Esophagus muscularis mucosa (tissue), 4 donors: ENCODE measurements at regions not wholly inside any gene's neighbourhood (a gene's known extent, or its start where the extent isn't known, plus 50 kb on each side); places are given as distances from the start of the nearest gene placed in this dataset.

ENCODE experiments used
- DNase-seq: peaks from one replicate; pipeline ENCODE4 v3.0.0-alpha.2; 2017; ENCODE audit errors: extremely low spot score
- H3K27ac ChIP-seq, 4 donors: fragments of 200-600 bp; sonication (generic); replicated peaks in 1 of 4; 1 replicate in 3 of 4; 2 replicates in 1 of 4; pipeline ENCODE4 v1.5.1; 2016 to 2019; ENCODE audit warnings: mild to moderate bottlenecking in 1 of 4
- H3K27me3 ChIP-seq, 4 donors: fragments of 200-600 bp; sonication (generic); one replicate each; pipeline versions ENCODE4 v1.5.1 to v1.6.0; 2016 to 2019
- H3K36me3 ChIP-seq, 4 donors: fragments of 200-600 bp; sonication (generic); one replicate each; pipeline ENCODE4 v1.5.1; 2016 to 2019
- H3K4me1 ChIP-seq, 4 donors: fragments of 200-600 bp; sonication (generic); one replicate each; pipeline ENCODE4 v1.5.1; 2016 to 2019
- H3K4me3 ChIP-seq, 4 donors: fragments of 200-600 bp; sonication (generic); 1 replicate in 2 of 4; 2 replicates in 2 of 4; pipeline ENCODE4 v1.5.1; 2016 to 2019; ENCODE audit warnings: mild to moderate bottlenecking in 4 of 4, moderate library complexity in 1 of 4
- H3K9me3 ChIP-seq, 4 donors: fragments of 200-600 bp; sonication (generic); 1 replicate in 3 of 4; 2 replicates in 1 of 4; pipeline ENCODE4 v1.5.1; 2016 to 2019
- EP300 ChIP-seq: sonication (generic); formaldehyde crosslinking; IDR thresholded peaks from one replicate; pipeline ENCODE4 v1.6.1; 2017; ENCODE audit warnings: antibody characterized with exemption
- POLR2A ChIP-seq: fragments of 450-650 bp; IDR thresholded peaks from one replicate; pipeline ENCODE4 v1.6.1; 2017; ENCODE audit warnings: antibody characterized with exemption, moderate library complexity, mild to moderate bottlenecking, low read depth
- POLR2AphosphoS5 ChIP-seq, 2 donors: sonication (generic); formaldehyde crosslinking; IDR thresholded peaks; one replicate each; pipeline ENCODE4 v1.6.1; 2017; ENCODE audit warnings: antibody characterized with exemption in 2 of 2
- WGBS: methylation state at CpG from one replicate; pipeline ENCODE4 v1.1.5; 2018; 5-methylcytosine and 5-hydroxymethylcytosine counted together
- intact Hi-C: fragments of 100-400 bp; cut with DNase I; formaldehyde crosslinking; loops from one replicate; pipeline ENCODE4 v1.15.1; 2023
- TF ChIP-seq, protein P1 (sequence below), 3 experiments: fragments of 200-600 bp in 2 of 3; fragments of 450-650 bp in 1 of 3; sonication (generic) in 2 of 3; IDR thresholded peaks; one replicate each; pipeline ENCODE4 v1.5.1; 2017 to 2019; ENCODE audit warnings: antibody characterized with exemption in 3 of 3, mild to moderate bottlenecking in 2 of 3, moderate library complexity in 1 of 3

DNA sequence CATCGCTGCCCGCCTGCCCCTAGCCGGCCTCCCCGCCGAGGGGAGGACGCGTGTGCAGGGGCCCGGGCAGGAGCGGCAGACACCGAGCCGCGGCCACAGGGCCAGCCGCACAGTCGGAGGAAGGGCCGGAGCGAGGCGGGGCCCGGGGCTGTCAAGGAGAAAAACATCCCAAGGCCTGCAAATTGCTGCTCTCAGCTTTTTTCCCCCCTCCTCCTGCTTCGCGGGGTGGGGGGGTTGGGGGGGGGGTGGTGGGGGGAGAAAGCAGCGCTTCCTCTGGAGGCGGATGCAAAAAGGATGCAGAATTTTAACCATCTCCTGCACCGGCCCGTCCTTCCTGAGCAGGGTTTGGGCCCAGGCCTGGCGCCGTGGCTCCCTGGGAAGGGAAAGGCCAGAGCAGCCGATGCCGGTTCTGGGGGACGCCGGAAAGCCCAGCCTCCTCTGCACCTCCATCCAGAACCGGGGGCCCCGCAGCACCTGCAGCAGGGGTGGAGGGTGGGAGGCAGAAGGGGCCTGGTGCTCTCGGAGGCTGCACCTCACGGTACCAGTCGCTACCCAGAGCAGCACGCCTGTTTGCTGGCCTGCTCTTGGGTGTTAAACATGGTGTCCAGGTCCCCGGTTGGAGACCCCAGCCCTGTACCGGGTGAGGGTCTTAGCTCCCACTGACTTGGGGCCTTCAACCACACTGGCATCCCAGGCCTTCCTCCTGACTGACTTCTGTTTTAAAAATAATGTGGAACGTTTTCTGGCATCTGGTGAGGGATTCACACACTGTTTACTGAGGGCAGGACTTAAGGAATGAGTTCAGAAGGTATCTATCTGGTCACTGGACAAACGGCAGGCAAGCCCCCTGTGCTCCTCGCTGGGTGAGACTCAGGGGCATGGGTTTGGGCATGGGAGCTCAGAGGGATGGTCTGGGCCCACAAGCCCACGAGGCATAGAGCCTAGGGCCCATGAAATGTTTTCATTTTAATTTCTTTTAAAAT is 77.4 kb upstream of the WNT7B start:
- intact Hi-C loops, result no loop called here
- Histone ChIP-seq H3K4me1 (peaks cover 75 to 93% (median 90%) of the 10 kb centered on the region in 4 donors), H3K36me3 (peaks cover 0 to 8% (median 3%) of the 10 kb centered on the region in 4 donors), H3K27ac (peak overlapping the region; percentile 99 to 100 (median 100)), H3K27me3 (no peaks in the 10 kb centered on the region), H3K4me3 (peak overlapping the region; percentile 84 to 94 (median 88)), H3K9me3 (no peaks in the 10 kb centered on the region)
- no peak for DNase-seq
- WGBS, result 5% methylated on average over 13 of the region's 42 CpGs
- no peak for TF ChIP-seq EP300
- TF ChIP-seq POLR2AphosphoS5 (IDR thresholded peaks at IDR 0.05), result peak; percentile 6 to 73
- TF ChIP-seq POLR2A, result no peak

DNA sequence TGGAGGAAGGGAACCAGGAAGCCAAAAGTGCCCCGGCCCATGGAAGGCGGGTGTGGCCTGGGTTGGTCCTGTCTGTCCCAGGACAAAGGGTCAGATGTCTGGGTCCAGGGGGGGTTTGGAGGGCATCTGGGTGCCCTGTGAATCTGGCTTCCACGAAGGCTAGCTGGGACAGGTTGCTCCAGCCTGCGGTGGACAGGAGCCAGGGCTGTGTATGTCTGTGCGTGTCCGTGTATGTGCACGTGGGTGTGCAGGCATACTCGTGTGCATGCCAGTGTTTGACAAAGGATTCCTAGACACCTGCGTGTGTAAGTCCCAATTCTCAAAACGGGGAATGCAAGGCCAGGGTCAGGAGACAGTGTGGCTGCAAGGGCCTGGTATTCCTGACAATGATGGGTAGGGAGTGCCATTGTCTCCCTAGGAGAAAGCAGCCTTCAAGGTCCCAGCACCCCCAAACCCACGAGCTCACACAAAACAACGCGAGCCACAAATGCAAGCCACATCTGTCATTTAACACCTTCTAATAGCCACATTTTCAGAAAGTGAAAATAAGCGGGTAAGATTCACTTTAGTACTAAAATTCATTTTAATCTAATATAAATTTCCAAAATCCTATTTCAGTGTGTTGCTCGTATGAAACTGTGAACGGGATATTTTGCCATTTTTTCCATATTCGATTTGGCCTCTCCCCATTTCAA is 78.4 kb upstream of the WNT7B start:
- H3K9me3 ChIP-seq, result no peaks in the 10 kb centered on the region
- intact Hi-C loops, result no loop called here
- H3K4me3 ChIP-seq, result peak overlapping the region; percentile 84 to 94 (median 88)
- H3K27ac ChIP-seq, result peak overlapping the region; percentile 99 to 100 (median 100)
- 16% methylated on average over 11 of the region's 17 CpGs for WGBS
- peak; percentile 41 for TF ChIP-seq EP300
- TF ChIP-seq, protein P1, sequence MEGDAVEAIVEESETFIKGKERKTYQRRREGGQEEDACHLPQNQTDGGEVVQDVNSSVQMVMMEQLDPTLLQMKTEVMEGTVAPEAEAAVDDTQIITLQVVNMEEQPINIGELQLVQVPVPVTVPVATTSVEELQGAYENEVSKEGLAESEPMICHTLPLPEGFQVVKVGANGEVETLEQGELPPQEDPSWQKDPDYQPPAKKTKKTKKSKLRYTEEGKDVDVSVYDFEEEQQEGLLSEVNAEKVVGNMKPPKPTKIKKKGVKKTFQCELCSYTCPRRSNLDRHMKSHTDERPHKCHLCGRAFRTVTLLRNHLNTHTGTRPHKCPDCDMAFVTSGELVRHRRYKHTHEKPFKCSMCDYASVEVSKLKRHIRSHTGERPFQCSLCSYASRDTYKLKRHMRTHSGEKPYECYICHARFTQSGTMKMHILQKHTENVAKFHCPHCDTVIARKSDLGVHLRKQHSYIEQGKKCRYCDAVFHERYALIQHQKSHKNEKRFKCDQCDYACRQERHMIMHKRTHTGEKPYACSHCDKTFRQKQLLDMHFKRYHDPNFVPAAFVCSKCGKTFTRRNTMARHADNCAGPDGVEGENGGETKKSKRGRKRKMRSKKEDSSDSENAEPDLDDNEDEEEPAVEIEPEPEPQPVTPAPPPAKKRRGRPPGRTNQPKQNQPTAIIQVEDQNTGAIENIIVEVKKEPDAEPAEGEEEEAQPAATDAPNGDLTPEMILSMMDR (IDR thresholded peaks at IDR 0.05), result no peak
- peak; percentile 52 to 62 for TF ChIP-seq POLR2AphosphoS5 (IDR thresholded peaks at IDR 0.05)
- no peak for TF ChIP-seq POLR2A
- peaks cover 81 to 93% (median 90%) of the 10 kb centered on the region in 4 donors for H3K4me1 ChIP-seq
- no peaks in the 10 kb centered on the region for H3K27me3 ChIP-seq
- H3K36me3 ChIP-seq, result no peaks in the 10 kb centered on the region
- no peak for DNase-seq

DNA sequence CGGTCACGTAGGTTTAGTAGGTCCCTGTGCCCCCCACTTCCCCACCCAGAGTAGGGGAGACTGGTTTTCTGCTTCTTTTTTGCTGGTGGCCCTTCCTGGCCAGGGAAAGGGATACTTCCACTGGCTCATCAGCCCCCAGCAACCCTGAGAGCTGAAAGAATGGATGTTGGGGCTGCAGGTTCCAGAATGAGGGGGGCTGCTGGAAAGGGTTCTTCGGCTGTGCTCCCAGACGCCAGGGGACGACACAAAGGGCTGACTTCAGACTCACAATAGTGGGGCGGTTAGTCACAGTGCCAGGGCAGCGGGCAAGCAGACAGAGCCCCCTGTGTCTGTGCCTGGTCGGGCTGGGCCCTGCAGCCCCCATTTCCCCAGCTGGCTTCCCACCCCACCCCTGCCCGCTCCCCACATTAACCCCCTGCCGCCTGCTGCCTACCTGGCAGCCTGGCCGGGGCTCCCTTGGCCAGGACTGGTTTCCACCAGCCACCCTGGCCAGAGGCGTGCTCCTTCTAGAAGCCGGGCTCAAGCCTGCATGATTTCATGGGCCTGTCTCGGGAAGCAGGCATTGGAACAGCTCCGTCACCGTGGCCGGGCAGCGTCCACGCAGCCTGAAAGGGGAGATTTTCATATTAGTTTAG is 79.1 kb upstream of the WNT7B start:
- WGBS, result 19% methylated on average over 10 of the region's 19 CpGs
- no peak for DNase-seq
- H3K4me1 ChIP-seq, result peaks cover 85 to 93% (median 90%) of the 10 kb centered on the region in 4 donors

DNA sequence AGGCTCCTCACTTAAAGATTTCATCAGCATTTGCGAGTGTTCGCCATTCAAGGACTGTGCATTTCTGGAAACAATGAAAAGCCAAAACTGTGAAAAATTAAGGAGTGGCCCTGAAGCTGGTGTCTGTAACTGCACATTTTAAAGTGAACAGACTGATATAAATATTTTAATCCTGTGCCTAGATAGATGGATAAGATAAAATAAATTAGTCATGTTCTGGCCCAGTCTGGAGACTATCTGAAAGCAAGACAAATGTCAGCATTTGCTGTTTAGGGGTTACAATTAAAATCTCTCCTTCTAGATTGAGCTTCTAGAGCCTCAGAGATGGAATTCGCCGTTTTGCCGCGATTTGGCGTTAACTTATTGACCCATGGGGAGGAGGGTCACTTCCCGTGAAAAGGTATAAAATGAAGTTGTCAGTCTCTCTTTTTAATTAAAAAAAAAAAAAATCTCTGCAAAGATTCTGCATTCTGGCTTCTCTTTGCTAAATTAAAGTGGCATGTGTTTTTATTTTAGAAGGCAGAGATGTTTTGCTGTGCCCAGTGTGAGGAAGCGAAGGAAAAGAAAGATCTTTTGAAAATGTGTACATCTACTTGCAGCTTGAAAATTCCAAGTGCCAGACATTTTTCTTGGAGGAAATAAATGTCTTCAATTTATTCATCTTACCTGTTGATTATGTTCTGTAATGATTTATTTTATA is 79.7 kb upstream of the WNT7B start:
- Histone ChIP-seq H3K27me3 (no peaks in the 10 kb centered on the region), H3K4me3 (peak overlapping the region; percentile 84 to 94 (median 88)), H3K27ac (peak overlapping the region; percentile 99 to 100 (median 100)), H3K9me3 (no peaks in the 10 kb centered on the region), H3K4me1 (peaks cover 85 to 93% (median 90%) of the 10 kb centered on the region in 4 donors), H3K36me3 (peaks cover 0 to 4% (median under 1%) of the 10 kb centered on the region in 4 donors)
- TF ChIP-seq EP300, result no peak
- no peak for TF ChIP-seq POLR2A
- TF ChIP-seq, protein P1 (IDR thresholded peaks at IDR 0.05), result no peak
- no peak for TF ChIP-seq POLR2AphosphoS5 (IDR thresholded peaks at IDR 0.05)
- intact Hi-C loops, result no loop called here
- no peak for DNase-seq
- 30% methylated on average over 9 of the region's 9 CpGs for WGBS

More for the DNA sequence above, 79.1 kb upstream of the WNT7B start:
- no peaks in the 10 kb centered on the region for H3K36me3 ChIP-seq
- peak overlapping the region; percentile 84 to 94 (median 88) for H3K4me3 ChIP-seq
- no peaks in the 10 kb centered on the region for H3K9me3 ChIP-seq
- TF ChIP-seq POLR2AphosphoS5 (IDR thresholded peaks at IDR 0.05), result peak; percentile 16 to 37
- TF ChIP-seq, protein P1 (IDR thresholded peaks at IDR 0.05), result no peak
- intact Hi-C loops, result no loop called here
- H3K27me3 ChIP-seq, result no peaks in the 10 kb centered on the region
- H3K27ac ChIP-seq, result peak overlapping the region; percentile 99 to 100 (median 100)
